SK-N-SH (cell line): ENCODE measurements at regions not wholly inside any gene's neighbourhood (a gene's known extent, or its start where the extent isn't known, plus 50 kb on each side); places are given as distances from the start of the nearest gene placed in this dataset.

ENCODE experiments used
- CTCF ChIA-PET: fragments of 300-600, 350-600 bp; formaldehyde crosslinking; extraction: SDS; loops from one replicate; lab custom pipeline; 2021; lab: Yijun Ruan, JAX
- POLR2A ChIA-PET: fragments of 350-600 bp; sonication (Branson Sonifier 250); formaldehyde crosslinking; extraction: SDS; loops from one replicate; lab custom pipeline; 2020; ENCODE audit warnings: antibody characterized with exemption, inconsistent platforms; lab: Yijun Ruan, JAX
- DNase-seq: peaks from one replicate; pipeline ENCODE4 v3.0.0; 2012
- H2AFZ ChIP-seq: fragments of 200-600 bp; sonication (generic); 2 replicates; pipeline ENCODE4 v1.8.1; 2016; ENCODE audit warnings: antibody characterized with exemption, mild to moderate bottlenecking, low read depth
- H3F3A ChIP-seq: fragments of 200-600 bp; sonication (generic); replicated peaks from 2 replicates; pipeline ENCODE3; 2016; ENCODE audit warnings: antibody characterized with exemption, mild to moderate bottlenecking; ENCODE audit not compliant: insufficient read depth
- H3K27ac ChIP-seq, 2 experiments: fragments of 200-500 bp in 1 of 2; fragments of 200-600 bp in 1 of 2; sonication (Bioruptor generic) in 1 of 2; sonication (generic), shearing (Covaris generic) in 1 of 2; 2 replicates each; pipeline versions ENCODE4 v1.5.1 to v1.6.1; 2014 to 2016; ENCODE audit warnings: low read depth in 2 of 2, inconsistent platforms in 1 of 2, low read length in 1 of 2, mild to moderate bottlenecking in 1 of 2, mixed read lengths in 1 of 2
- H3K27me3 ChIP-seq: fragments of 200-600 bp; sonication (generic), shearing (Covaris generic); 2 replicates; pipeline ENCODE4 v1.6.1; 2016; ENCODE audit warnings: mixed run types; ENCODE audit not compliant: insufficient read depth
- H3K36me3 ChIP-seq, 2 experiments: fragments of 200-500 bp in 1 of 2; fragments of 200-600 bp in 1 of 2; sonication (Bioruptor generic) in 1 of 2; sonication (generic) in 1 of 2; replicated peaks in 1 of 2; 2 replicates each; pipeline versions ENCODE3 to v1.5.1; 2014 to 2016; ENCODE audit warnings: low read length in 1 of 2, mild to moderate bottlenecking in 1 of 2; ENCODE audit not compliant: insufficient read depth in 2 of 2, control insufficient read depth in 1 of 2
- H3K4me1 ChIP-seq, 2 experiments: fragments of 200-500 bp in 1 of 2; fragments of 200-600 bp in 1 of 2; sonication (Bioruptor generic) in 1 of 2; sonication (generic), shearing (Covaris generic) in 1 of 2; 2 replicates each; pipeline versions ENCODE4 v1.5.1 to v1.6.1; 2014 to 2016; ENCODE audit warnings: low read depth in 1 of 2, low read length in 1 of 2, mixed run types in 1 of 2; ENCODE audit not compliant: insufficient read depth in 2 of 2, control insufficient read depth in 1 of 2
- H3K4me2 ChIP-seq: fragments of 200-600 bp; sonication (generic), shearing (Covaris generic); 2 replicates; pipeline ENCODE4 v1.6.1; 2017; ENCODE audit warnings: mixed run types
- H3K4me3 ChIP-seq, 2 experiments: fragments of 200-500 bp in 1 of 2; fragments of 200-600 bp in 1 of 2; sonication (Bioruptor generic) in 1 of 2; sonication (generic), shearing (Covaris generic) in 1 of 2; 2 replicates each; pipeline versions ENCODE4 v1.5.1 to v1.8.1; 2014 to 2016; ENCODE audit warnings: low read depth in 2 of 2, inconsistent platforms in 1 of 2, low read length in 1 of 2, mild to moderate bottlenecking in 1 of 2, mixed read lengths in 1 of 2, moderate library complexity in 1 of 2
- H3K79me2 ChIP-seq: fragments of 200-600 bp; sonication (generic); 2 replicates; pipeline ENCODE4 v1.8.1; 2017; ENCODE audit warnings: mild to moderate bottlenecking; ENCODE audit not compliant: insufficient read depth
- H3K9ac ChIP-seq: fragments of 200-600 bp; sonication (generic); 2 replicates; pipeline ENCODE4 v1.6.1; 2017; ENCODE audit warnings: mixed run types
- H3K9me2 ChIP-seq: fragments of 200-600 bp; sonication (generic); 2 replicates; pipeline ENCODE4 v1.6.1; 2017; ENCODE audit warnings: mixed run types
- H3K9me3 ChIP-seq: fragments of 200-600 bp; sonication (generic); 2 replicates; pipeline ENCODE4 v1.6.1; 2017; ENCODE audit warnings: mixed run types, mild to moderate bottlenecking, moderate library complexity
- H4K20me1 ChIP-seq: fragments of 200-600 bp; sonication (generic); 2 replicates; pipeline ENCODE4 v1.6.1; 2017; ENCODE audit warnings: mild to moderate bottlenecking, mixed run types; ENCODE audit not compliant: insufficient read depth
- CTCF ChIP-seq: fragments of 200-600 bp; sonication (generic); IDR thresholded peaks from 2 replicates; pipeline ENCODE4 v1.6.1; 2017; ENCODE audit warnings: antibody characterized with exemption, mild to moderate bottlenecking, moderate library complexity
- ELF1 ChIP-seq: IDR thresholded peaks from 2 replicates; pipeline ENCODE4 v1.4.0; 2012
- EP300 ChIP-seq, 2 experiments: IDR thresholded peaks; 2 replicates each; pipeline versions ENCODE4 v1.4.0 to v1.6.1; 2012; ENCODE audit warnings: borderline replicate concordance in 1 of 2, low read depth in 1 of 2, low read length in 1 of 2
- EZH2phosphoT487 ChIP-seq: fragments of 200-600 bp; sonication (generic); IDR thresholded peaks from 2 replicates; pipeline ENCODE4 v1.6.1; 2017; ENCODE audit warnings: low read depth, mixed run types, mild to moderate bottlenecking, antibody characterized with exemption, moderate library complexity, borderline replicate concordance
- FOSL2 ChIP-seq: IDR thresholded peaks from 2 replicates; pipeline ENCODE4 v1.4.0; 2012; ENCODE audit warnings: low read depth, mild to moderate bottlenecking, moderate library complexity, borderline replicate concordance
- MAX ChIP-seq: IDR thresholded peaks from 2 replicates; pipeline ENCODE4 v1.4.0; 2012; ENCODE audit warnings: low read depth
- MEF2A ChIP-seq: IDR thresholded peaks from 2 replicates; pipeline ENCODE4 v1.4.0; 2012; ENCODE audit warnings: low read depth, borderline replicate concordance
- MXI1 ChIP-seq: IDR thresholded peaks from 2 replicates; pipeline ENCODE4 v1.6.1; 2012; ENCODE audit warnings: mild to moderate bottlenecking, low read depth, low read length, improper control_type of control experiment
- NRF1 ChIP-seq: IDR thresholded peaks from 2 replicates; pipeline ENCODE4 v1.6.1; 2012; ENCODE audit warnings: low read depth, mild to moderate bottlenecking, low read length
- PBX3 ChIP-seq: IDR thresholded peaks from 2 replicates; pipeline ENCODE4; 2012
- RAD21 ChIP-seq: IDR thresholded peaks from 2 replicates; pipeline ENCODE4 v1.6.1; 2012; ENCODE audit warnings: mild to moderate bottlenecking, low read length
- RCOR1 ChIP-seq: fragments of 150-350 bp; IDR thresholded peaks from 2 replicates; pipeline ENCODE4 v1.6.1; 2017; ENCODE audit warnings: antibody characterized with exemption, low read length
- REST ChIP-seq: IDR thresholded peaks from 2 replicates; pipeline ENCODE4 v1.6.1; 2012; ENCODE audit warnings: mild to moderate bottlenecking, low read depth, low read length, moderate library complexity
- RFX5 ChIP-seq: IDR thresholded peaks from 2 replicates; pipeline ENCODE4 v1.6.1; 2012; ENCODE audit warnings: mild to moderate bottlenecking, improper control_type of control experiment, low read length
- RXRA ChIP-seq: IDR thresholded peaks from 2 replicates; pipeline ENCODE4 v1.4.0; 2012; ENCODE audit warnings: low read depth, mild to moderate bottlenecking, borderline replicate concordance
- SIN3A ChIP-seq: IDR thresholded peaks from 2 replicates; pipeline ENCODE4 v1.6.1; 2012; ENCODE audit warnings: low read depth, mild to moderate bottlenecking, low read length, moderate library complexity, borderline replicate concordance
- TEAD4 ChIP-seq: IDR thresholded peaks from 2 replicates; pipeline ENCODE4 v1.4.0; 2012; ENCODE audit warnings: mild to moderate bottlenecking, borderline replicate concordance; ENCODE audit not compliant: insufficient read depth
- USF1 ChIP-seq: IDR thresholded peaks from 2 replicates; pipeline ENCODE4 v1.4.0; 2012; ENCODE audit warnings: low read depth, borderline replicate concordance
- YY1 ChIP-seq: IDR thresholded peaks from 2 replicates; pipeline ENCODE4 v1.4.0; 2012; ENCODE audit warnings: low read depth, mild to moderate bottlenecking
- ZBTB33 ChIP-seq: IDR thresholded peaks from 2 replicates; pipeline ENCODE4 v1.4.0; 2012; ENCODE audit warnings: low read depth, borderline replicate concordance

GRCh38 chr4:171484681-171485080 lies 328.5 kb upstream of the GALNTL6 start:
- Histone ChIP-seq H3K4me3 (no peak overlapping the region), H3K9me2 (no peaks in the 10 kb centered on the region), H2AFZ (no peak overlapping the region), H3K4me1 (no peaks in the 10 kb centered on the region), H3F3A (no peaks in the 10 kb centered on the region), H3K9me3 (no peaks in the 10 kb centered on the region), H4K20me1 (no peaks in the 10 kb centered on the region), H3K4me2 (no peak overlapping the region), H3K36me3 (no peaks in the 10 kb centered on the region), H3K27ac (no peak overlapping the region), H3K27me3 (no peaks in the 10 kb centered on the region), H3K79me2 (no peaks in the 10 kb centered on the region), H3K9ac (no peak overlapping the region)
- ChIA-PET CTCF (interaction anchor here (1.0 kb wide), 1 partner anchor 1109 kb away, joined by 3 read pairs; no protein-coding TSS in a partner anchor), POLR2A (no interaction called here)
- no peak for DNase-seq
- no peak for TF ChIP-seq ELF1
- TF ChIP-seq YY1: no peak
- TF ChIP-seq USF1: no peak
- no peak for TF ChIP-seq MAX
- TF ChIP-seq RCOR1: no peak
- no peak for TF ChIP-seq MXI1
- no peak for TF ChIP-seq EP300 (IDR thresholded peaks at IDR 0.05; ENCODE audit: borderline replicate concordance in 1 of 2, low read depth in 1 of 2, low read length in 1 of 2)
- TF ChIP-seq SIN3A: no peak
- TF ChIP-seq FOSL2: no peak
- TF ChIP-seq NRF1: no peak
- no peak for TF ChIP-seq RXRA
- no peak for TF ChIP-seq REST
- TF ChIP-seq TEAD4: no peak
- no peak for TF ChIP-seq MEF2A
- TF ChIP-seq EZH2phosphoT487: no peak
- no peak for TF ChIP-seq RFX5
- no peak for TF ChIP-seq ZBTB33
- no peak for TF ChIP-seq PBX3
- no peak for TF ChIP-seq CTCF
- no peak for TF ChIP-seq RAD21
